HG03571 (cell line): ENCODE measurements at regions not wholly inside any gene's neighbourhood (a gene's known extent, or its start where the extent isn't known, plus 50 kb on each side); places are given as distances from the start of the nearest gene placed in this dataset.

Experiments used
- ATAC-seq: cut with Tn5 transposase; IDR thresholded peaks from one replicate; pipeline ENCODE4 v1.9.1; 2021; ENCODE audit not compliant: unreplicated experiment

- no peak for ATAC-seq
Observed at GRCh38 chr14:98229656-98230366, 1042.2 kb downstream of the BCL11B start.

GRCh38 chr14:98230411-98230810 lies 1041.6 kb downstream of the BCL11B start:
- no peak for ATAC-seq

DNA sequence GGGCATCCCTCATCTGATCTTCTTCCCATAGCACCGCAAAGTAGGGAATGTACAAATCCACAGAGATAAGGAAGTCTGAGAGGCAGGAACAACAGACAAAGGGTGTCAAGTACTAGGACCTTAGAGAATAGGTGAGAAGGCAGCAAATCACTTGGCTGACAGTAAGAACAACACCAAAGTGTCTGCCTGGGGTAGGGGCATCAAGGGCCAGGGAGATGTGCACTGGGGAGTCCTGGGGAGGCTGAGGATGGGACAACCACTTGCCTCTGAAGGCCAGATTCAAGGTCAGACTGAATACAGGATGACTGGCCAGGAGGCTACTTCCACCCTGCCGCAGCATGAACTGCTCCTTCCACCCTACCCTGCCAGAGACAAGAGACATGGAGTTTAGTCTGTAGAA lies 1040.8 kb downstream of the BCL11B start:
- ATAC-seq: no peak

- ATAC-seq: no peak
Observed at GRCh38 chr14:98233656-98234055, 1038.3 kb downstream of the BCL11B start.

GRCh38 chr14:98234208-98234607 lies 1037.8 kb downstream of the BCL11B start:
- ATAC-seq: no peak

DNA sequence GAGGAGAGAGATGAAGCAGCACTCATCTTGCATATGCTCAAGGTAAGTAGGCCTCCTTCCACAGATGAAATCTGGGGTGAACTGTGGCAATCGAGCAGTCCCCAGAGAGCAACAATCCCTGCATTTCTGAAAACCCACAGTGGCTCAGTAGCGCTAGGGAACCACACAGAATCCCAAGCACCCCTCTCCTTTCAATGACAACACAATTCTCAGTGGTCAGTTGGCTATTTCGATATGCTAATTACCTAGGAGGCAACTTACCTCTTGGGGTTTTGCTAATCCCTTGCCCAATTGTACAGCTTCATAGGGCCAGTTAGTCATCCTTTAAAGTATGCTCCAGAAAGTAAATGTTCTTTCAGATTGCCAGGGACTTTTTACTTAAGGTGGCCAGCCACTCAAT lies 1035.7 kb downstream of the BCL11B start:
- ATAC-seq: no peak

GRCh38 chr14:98237939-98238338 lies 1034.1 kb downstream of the BCL11B start:
- no peak for ATAC-seq

GRCh38 chr14:98240376-98240775 lies 1031.6 kb downstream of the BCL11B start:
- no peak for ATAC-seq

GRCh38 chr14:98242903-98243302 lies 1029.1 kb downstream of the BCL11B start:
- no peak for ATAC-seq

DNA sequence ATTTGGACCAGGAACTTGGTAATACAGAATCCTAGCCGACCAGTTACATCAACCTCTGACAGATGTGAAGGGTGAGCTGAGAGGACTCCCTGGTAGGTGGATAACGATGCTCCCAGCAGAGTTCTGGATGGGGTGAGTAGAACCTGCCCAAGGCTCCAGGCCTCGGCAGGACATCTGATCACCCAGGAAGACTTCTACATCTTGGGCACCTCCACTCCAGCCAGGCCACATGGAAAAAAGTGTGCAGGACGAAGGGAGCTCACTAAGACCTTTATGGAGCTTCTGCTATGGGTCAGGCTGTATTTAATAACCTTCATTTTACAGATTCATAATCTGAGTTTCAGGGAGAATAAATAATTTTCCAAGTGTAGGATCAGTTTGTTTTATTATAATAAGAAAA lies 1028.7 kb downstream of the BCL11B start:
- no peak for ATAC-seq

GRCh38 chr14:98244162-98244948 lies 1027.6 kb downstream of the BCL11B start:
- ATAC-seq: no peak

DNA sequence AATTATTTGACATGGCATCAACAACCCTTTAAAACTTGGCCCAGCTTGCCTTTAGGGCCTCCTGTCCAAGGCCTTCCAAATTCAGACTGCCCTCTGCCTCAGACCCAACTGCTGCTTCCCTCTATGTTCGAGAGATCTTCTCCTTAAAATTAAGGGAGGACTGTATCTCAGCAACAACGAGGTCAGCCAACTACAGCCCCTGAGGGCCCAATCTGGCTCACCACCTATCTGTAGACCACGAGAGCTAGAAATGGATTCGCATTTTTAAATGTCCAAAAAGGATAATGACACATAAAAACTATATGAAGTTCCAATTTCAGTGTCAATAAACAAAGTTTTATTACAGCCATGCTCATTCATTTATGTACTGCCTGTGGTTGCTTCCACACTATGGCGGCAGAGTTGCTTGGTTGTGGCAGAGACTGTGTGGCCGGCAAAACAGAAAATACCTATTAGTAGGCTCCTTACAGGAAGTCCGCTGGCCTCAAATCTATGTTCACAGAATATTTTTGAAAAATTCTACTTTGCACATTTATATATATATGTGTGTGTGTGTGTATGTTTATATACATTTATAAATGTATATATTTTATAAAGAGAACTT lies 1026.9 kb downstream of the BCL11B start:
- no peak for ATAC-seq

- no peak for ATAC-seq
Observed at GRCh38 chr14:98249057-98249456, 1022.9 kb downstream of the BCL11B start.

DNA sequence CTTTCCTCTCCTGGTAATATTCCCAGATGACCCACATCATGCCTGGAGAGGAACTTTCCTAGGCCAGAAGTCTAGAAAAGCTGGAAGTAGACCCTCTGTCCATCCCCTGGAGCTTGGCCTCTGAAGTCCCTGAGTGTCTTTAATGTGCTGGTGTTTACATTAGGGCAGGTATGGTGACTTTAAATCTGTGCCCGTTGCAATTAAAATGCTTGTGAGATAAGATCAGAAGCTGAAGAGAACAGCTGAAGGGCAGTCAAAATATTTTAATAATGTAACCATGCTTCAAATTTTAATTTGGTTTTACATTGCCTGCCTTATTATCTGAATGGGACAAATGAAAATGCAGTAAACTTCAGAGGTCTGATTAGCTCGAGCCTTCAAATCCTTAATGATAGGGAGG lies 1022.5 kb downstream of the BCL11B start:
- ATAC-seq: no peak

DNA sequence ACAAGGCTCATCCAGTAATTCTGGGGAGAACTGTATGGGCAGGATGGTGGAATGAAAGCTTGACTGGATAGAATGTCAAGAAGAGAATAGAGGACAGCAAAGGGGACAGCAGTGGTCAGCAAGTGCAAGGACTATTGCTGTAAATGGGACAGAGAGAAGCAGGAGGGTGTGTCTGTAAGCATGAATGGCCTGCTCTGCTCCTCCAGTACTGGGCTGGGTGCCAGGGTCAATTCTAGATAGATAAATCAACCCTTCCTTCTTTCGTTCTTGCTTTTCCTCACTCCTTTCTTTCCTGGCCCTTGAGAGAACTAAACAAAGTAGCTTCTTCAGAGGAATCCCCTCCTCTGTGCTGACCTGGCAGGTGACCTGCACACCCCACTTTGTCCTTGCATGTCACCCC lies 1019.2 kb downstream of the BCL11B start:
- no peak for ATAC-seq

DNA sequence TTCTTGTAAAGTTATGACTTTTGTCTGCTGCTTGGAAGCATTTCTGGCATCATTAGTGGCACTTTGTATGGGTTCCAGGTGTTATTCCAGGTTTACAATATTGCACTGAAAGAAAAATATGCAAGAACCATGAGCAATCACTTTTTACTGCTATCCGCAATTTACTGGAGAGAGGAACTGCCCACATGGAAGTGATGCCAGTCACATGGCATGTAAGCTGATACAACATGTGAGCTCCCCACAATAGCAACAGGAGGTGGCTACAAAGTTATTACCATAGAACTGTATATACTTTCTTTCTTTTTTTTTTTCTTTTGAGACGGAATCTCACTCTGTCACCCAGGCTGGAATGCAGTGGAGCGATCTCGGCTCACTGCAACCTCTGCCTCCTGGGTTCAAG lies 1012.1 kb downstream of the BCL11B start:
- ATAC-seq: no peak

- ATAC-seq: no peak
Observed at GRCh38 chr14:98262566-98262965, 1009.4 kb downstream of the BCL11B start.

- ATAC-seq: no peak
Observed at GRCh38 chr14:98269533-98269932, 1002.5 kb downstream of the BCL11B start.

DNA sequence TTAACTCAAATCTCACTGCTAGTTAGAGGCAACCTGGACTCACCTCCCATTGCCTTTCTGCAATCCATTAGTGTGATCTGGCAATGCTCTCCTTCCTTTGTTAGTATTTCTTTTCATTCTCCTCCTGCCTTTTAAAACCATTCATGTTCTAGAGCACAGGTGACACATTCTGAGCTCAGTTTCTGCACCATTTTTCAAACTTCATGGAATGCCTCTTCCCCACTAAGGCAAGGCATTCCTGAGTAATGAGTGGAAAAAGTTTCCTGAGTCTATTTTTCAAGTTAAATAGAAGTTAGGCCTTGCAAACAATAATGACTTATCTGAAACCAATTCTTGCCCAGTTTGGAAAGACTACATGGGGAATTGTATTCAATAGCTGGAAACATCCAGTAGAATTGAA lies 1001.8 kb downstream of the BCL11B start:
- ATAC-seq: no peak

DNA sequence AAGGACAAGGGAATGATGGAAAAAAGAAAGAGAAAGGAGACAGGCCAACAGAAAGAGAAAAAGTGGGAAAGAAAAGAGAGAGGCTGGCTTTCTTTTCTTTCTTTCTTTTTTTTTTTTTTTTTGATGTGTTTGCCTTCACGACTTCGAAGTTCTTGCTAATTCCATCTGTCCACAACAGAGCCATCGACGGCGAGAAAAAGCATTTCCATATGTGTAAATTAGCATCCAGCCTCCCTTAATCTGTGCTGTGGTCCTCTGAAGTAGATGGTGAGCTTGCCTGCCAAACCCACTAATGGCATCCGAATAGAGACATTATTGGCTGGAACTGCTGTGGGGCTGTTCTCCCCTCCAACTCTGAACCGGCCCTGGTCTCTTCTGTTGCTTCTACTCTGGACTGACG lies 997.4 kb downstream of the BCL11B start:
- no peak for ATAC-seq

GRCh38 chr14:98278800-98279199 lies 993.2 kb downstream of the BCL11B start:
- ATAC-seq: no peak

DNA sequence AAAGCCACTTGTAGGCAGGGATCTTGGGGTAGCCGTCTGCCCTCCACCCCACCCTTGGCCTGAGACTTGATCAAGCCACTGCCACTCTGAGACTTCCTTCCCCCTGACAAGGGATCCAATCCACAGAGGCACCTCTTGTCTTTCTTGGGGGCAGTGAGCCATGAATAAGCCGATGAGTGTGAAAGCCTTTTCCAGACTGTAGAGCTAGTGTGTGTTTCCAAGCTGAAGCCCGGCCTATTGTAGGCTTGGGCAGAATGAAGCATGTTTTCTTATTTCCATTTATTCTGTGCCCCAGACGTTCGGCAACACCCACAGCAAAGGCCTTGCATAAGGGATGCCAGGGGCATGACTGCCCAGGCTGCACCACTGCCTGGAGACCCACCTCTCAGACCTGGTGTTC lies 991.6 kb downstream of the BCL11B start:
- ATAC-seq: no peak
